HT-29 (cell line): ENCODE measurements at regions not wholly inside any gene's neighbourhood (a gene's known extent, or its start where the extent isn't known, plus 50 kb on each side); places are given as distances from the start of the nearest gene placed in this dataset.
A peak's percentile ranks its signal among the peaks of the same experiment; 100 is the strongest.

ENCODE experiments used
- DNase-seq: peaks from one replicate; pipeline ENCODE4 v3.0.0-alpha.2; 2015; ENCODE audit warnings: low spot score

GRCh38 chr7:47148536-47149207, 433.2 kb downstream of the TNS3 start:
- no peak for DNase-seq

- peak; percentile 23 for DNase-seq
Observed at GRCh38 chr7:47147213-47147631, 434.7 kb downstream of the TNS3 start.

- DNase-seq = no peak
Observed at GRCh38 chr7:47145982-47146381, 435.9 kb downstream of the TNS3 start.

GRCh38 chr7:47145186-47145725, 436.7 kb downstream of the TNS3 start:
- no peak for DNase-seq

- no peak for DNase-seq
Observed at GRCh38 chr7:47143339-47143738, 438.6 kb downstream of the TNS3 start.

- DNase-seq = no peak
Observed at GRCh38 chr7:47142867-47143175, 439.1 kb downstream of the TNS3 start.

GRCh38 chr7:47142169-47142866, 439.6 kb downstream of the TNS3 start:
- no peak for DNase-seq

GRCh38 chr7:47132471-47132870, 449.4 kb downstream of the TNS3 start:
- no peak for DNase-seq

GRCh38 chr7:47128700-47129099, 453.2 kb downstream of the TNS3 start:
- no peak for DNase-seq

GRCh38 chr7:47125529-47125928, 456.4 kb downstream of the TNS3 start:
- no peak for DNase-seq

- no peak for DNase-seq
Observed at GRCh38 chr7:47119261-47119865, 462.5 kb downstream of the TNS3 start.

- DNase-seq = no peak
Observed at GRCh38 chr7:47104206-47104549, 477.7 kb downstream of the TNS3 start.

GRCh38 chr7:47103498-47104205, 478.3 kb downstream of the TNS3 start:
- no peak for DNase-seq

- DNase-seq = no peak
Observed at GRCh38 chr7:47102331-47102841, 479.5 kb downstream of the TNS3 start.

- peak; percentile 89 for DNase-seq
Observed at GRCh38 chr7:47100817-47101435, 481.0 kb downstream of the TNS3 start.

GRCh38 chr7:47100148-47100816, 481.6 kb downstream of the TNS3 start:
- peak; percentile 16 for DNase-seq

- no peak for DNase-seq
Observed at GRCh38 chr7:47097431-47097830, 484.5 kb downstream of the TNS3 start.

- no peak for DNase-seq
Observed at GRCh38 chr7:47095946-47096345, 486.0 kb downstream of the TNS3 start.

- DNase-seq = no peak
Observed at GRCh38 chr7:47094462-47094861, 487.4 kb downstream of the TNS3 start.

GRCh38 chr7:47093320-47094234, 488.3 kb downstream of the TNS3 start:
- DNase-seq = no peak
